Progenitor cell of endocrine pancreas (in vitro differentiated cells): ENCODE measurements at regions not wholly inside any gene's neighbourhood (a gene's known extent, or its start where the extent isn't known, plus 50 kb on each side); places are given as distances from the start of the nearest gene placed in this dataset.

Experiments
- DNase-seq: peaks from one replicate; pipeline ENCODE4 v3.0.0; 2021; ENCODE audit warnings: low spot score; ENCODE audit not compliant: unreplicated experiment
- H3K27ac Mint-ChIP-seq: 2 replicates; pipeline ENCODE4 v1.8.0; 2021; ENCODE audit warnings: mild to moderate bottlenecking, moderate library complexity, mixed read lengths
- H3K27me3 Mint-ChIP-seq: 2 replicates; pipeline ENCODE4 v1.8.0; 2021; ENCODE audit warnings: mixed read lengths
- H3K36me3 Mint-ChIP-seq: 2 replicates; pipeline ENCODE4 v1.8.0; 2022; ENCODE audit warnings: mixed read lengths; ENCODE audit not compliant: insufficient read depth
- H3K4me1 Mint-ChIP-seq: 2 replicates; pipeline ENCODE4 v1.8.0; 2021; ENCODE audit warnings: low read depth, mixed read lengths
- H3K4me3 Mint-ChIP-seq: 2 replicates; pipeline ENCODE4 v1.8.0; 2021; ENCODE audit warnings: low read depth, mild to moderate bottlenecking, moderate library complexity, mixed read lengths
- H3K9me3 Mint-ChIP-seq: 2 replicates; pipeline ENCODE4 v1.8.0; 2021; ENCODE audit warnings: low read depth, mixed read lengths
- TF ChIP-seq, protein P1 (sequence below): fragments of 200-600 bp; sonication (generic); IDR thresholded peaks from one replicate; pipeline ENCODE4 v1.5.0; 2021; ENCODE audit warnings: antibody characterized with exemption, mild to moderate bottlenecking; ENCODE audit not compliant: unreplicated experiment

DNA sequence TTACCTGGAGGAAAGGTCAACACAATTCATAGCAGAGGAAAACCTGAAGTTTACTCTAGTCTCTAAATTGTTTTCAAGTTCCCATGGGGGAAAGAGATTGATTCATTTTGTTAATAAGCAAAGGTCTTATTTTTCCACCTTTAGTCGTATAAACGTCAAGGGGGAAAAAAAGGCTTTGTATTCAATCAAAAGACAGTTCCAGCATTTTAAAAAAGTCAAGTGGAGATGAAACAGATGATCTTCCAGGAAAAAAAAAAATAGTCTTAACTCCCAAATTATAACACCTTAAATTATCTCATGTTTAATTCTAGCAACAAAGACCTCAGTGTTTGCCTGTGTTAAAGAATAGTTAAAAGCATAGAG lies 140.5 kb downstream of the TOMM20 start:
- no peak overlapping the region for H3K4me3 Mint-ChIP-seq

DNA sequence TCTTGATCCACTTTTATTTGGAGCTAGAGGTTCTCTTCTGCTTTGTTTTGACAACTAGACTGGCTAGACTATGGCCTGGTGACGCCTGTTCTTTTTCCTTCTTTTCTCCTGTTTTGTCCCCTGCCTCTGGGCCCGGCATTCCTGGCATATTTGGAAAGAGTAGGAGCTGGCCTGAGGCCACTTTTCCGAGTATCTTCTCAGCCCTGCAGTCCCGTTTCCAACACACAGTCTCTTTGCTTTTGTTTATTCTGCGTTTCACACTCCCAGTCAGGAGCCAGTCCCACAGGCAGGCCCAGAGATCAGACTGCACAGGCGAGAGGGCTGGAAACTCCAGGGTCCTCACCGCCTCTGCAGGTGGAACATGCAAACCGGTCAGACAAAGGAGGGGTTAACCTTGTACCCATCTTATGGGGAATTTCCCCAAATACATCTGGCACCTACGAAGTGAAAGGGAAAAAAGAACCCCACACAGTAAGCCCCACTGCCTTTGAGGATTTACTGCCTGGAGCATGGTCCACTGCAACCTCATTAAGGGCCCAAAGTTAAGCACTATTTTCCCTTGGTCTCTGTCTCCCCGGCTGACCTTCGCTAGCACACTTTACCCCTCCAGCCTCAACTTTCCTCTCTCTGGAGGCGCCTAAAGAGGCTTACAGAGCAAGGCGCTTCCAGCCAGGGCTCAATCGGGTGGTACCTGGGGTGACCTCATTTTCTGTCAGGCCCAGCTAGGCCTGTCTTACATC lies 141.1 kb downstream of the TOMM20 start:
- no peak for DNase-seq
- H3K27me3 Mint-ChIP-seq: no peaks in the 10 kb centered on the region
- H3K4me3 Mint-ChIP-seq: no peak overlapping the region
- peaks cover 25% of the 10 kb centered on the region for H3K4me1 Mint-ChIP-seq
- no peaks in the 10 kb centered on the region for H3K36me3 Mint-ChIP-seq
- TF ChIP-seq, protein P1, sequence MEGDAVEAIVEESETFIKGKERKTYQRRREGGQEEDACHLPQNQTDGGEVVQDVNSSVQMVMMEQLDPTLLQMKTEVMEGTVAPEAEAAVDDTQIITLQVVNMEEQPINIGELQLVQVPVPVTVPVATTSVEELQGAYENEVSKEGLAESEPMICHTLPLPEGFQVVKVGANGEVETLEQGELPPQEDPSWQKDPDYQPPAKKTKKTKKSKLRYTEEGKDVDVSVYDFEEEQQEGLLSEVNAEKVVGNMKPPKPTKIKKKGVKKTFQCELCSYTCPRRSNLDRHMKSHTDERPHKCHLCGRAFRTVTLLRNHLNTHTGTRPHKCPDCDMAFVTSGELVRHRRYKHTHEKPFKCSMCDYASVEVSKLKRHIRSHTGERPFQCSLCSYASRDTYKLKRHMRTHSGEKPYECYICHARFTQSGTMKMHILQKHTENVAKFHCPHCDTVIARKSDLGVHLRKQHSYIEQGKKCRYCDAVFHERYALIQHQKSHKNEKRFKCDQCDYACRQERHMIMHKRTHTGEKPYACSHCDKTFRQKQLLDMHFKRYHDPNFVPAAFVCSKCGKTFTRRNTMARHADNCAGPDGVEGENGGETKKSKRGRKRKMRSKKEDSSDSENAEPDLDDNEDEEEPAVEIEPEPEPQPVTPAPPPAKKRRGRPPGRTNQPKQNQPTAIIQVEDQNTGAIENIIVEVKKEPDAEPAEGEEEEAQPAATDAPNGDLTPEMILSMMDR: no peak
- peak overlapping the region; percentile 95 for H3K27ac Mint-ChIP-seq
- H3K9me3 Mint-ChIP-seq: peaks cover 3% of the 10 kb centered on the region

More for the DNA sequence above, 140.5 kb downstream of the TOMM20 start:
- H3K36me3 Mint-ChIP-seq: no peaks in the 10 kb centered on the region
- H3K27me3 Mint-ChIP-seq: no peaks in the 10 kb centered on the region
- DNase-seq: no peak
- H3K9me3 Mint-ChIP-seq: peaks cover 3% of the 10 kb centered on the region
- TF ChIP-seq, protein P1: no peak
- peak overlapping the region; percentile 95 for H3K27ac Mint-ChIP-seq
- H3K4me1 Mint-ChIP-seq: peaks cover 25% of the 10 kb centered on the region

DNA sequence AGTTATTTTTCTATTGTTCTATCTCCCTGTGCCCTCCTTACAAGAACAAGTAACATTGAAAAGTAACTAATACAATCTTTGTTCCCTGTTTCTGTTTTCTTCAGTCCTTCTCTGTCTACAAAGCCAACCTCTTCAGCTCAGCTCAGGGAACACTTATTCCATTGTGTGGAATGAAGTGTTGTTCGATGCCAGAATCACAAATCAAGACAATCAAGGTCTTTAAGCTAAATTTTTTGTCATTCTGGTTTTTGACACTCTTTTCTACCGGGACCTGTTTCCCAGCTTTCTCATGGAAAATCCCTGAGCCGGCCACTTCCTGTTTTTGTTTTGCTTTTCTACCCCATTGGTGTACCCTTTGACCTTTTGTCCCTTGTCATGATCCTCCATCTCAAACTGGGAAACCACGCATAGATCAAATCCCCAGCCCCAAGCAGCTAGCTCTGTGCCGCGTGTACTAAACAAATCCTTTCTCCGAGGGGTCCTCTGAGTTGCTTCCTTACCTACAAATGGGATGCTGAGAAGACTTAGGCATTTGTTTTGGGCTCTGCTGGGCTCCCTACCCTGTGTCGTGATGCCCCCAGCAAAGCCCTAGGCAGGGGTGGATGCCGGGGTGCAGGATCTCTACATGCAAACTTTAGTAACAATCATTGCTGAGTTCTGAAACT lies 141.8 kb downstream of the TOMM20 start:
- Mint-ChIP-seq H3K27ac (peak overlapping the region; percentile 95), H3K36me3 (no peaks in the 10 kb centered on the region), H3K4me1 (peaks cover 25% of the 10 kb centered on the region), H3K27me3 (no peaks in the 10 kb centered on the region), H3K9me3 (peaks cover 3% of the 10 kb centered on the region), H3K4me3 (no peak overlapping the region)
- DNase-seq: no peak
- TF ChIP-seq, protein P1: no peak

DNA sequence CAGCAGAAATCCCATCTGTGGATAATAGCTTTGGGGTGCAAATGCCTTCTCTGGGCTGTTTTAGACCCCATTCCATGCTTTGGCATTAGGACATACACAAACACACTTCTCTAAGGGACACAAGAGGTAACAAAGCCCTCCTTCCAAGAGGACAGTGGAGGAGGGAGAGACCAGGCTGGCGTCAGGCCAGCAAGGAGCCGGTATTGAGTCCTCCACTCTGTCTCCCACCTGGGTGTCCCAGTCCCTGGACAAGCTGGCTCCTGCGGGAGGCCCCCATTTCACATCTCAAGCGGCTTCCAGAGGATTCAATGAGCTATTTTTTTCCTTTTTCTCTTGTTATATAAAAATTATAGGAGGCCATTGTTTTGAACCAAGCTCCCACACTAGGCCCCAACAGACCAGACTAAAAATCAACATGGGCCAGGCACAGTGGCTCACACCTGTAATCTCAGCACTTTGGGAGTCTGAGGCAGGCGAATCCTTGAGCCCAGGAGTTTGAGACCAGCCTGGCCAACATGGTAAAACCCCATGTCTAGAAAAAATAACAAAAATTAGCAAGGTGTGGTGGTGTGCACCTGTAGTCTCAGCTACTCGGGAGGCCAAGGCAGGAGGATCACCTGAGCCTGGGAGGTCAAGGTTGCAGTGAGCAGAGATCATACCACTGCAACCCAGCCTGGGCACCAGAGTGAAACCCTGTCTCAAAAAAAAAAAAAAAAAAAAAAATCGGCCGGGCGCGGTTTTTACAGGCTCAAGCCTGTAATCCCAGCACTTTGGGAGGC lies 142.9 kb downstream of the TOMM20 start:
- Mint-ChIP-seq H3K27ac (peak overlapping the region; percentile 29), H3K4me3 (no peak overlapping the region), H3K9me3 (no peaks in the 10 kb centered on the region), H3K27me3 (no peaks in the 10 kb centered on the region), H3K36me3 (no peaks in the 10 kb centered on the region), H3K4me1 (peaks cover 26% of the 10 kb centered on the region)
- TF ChIP-seq, protein P1: no peak
- no peak for DNase-seq

DNA sequence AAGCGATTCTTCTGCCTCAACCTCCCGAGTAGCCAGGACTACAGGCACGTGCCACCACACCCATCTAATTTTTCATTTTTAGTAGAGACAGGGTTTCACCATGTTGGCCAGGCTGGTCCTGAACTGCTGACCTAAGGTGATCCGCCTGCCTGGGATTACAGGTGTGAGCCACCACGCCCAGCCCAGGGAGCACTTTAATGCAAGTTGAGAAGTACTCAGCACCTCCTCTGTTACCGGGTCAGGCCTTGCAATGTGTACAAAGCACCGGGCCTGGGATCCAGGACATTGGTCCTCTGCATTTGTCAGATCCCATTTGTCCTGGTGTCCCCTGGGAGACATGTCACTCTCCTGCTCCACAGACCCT lies 143.6 kb downstream of the TOMM20 start:
- TF ChIP-seq, protein P1: no peak
- no peak for DNase-seq
- Mint-ChIP-seq H3K4me3 (no peak overlapping the region), H3K27me3 (no peaks in the 10 kb centered on the region), H3K4me1 (peaks cover 26% of the 10 kb centered on the region), H3K27ac (peak overlapping the region; percentile 29), H3K9me3 (no peaks in the 10 kb centered on the region), H3K36me3 (no peaks in the 10 kb centered on the region)
